ENCODE measurements at regions not wholly inside any gene's neighbourhood (a gene's known extent, or its start where the extent isn't known, plus 50 kb on each side); places are given as distances from the start of the nearest gene placed in this dataset.

- H3K4me1 ChIP-seq (ENCODE audit: control insufficient read depth, extremely low read depth, insufficient read depth, low read length) = peaks cover 19% of the 10 kb centered on the region
- H2AFZ ChIP-seq (ENCODE audit: low read depth, low read length) = no peak overlapping the region
- intact Hi-C loops (cut with micrococcal nuclease) (loop anchor here (1.0 to 10.0 kb wide), 3 partner anchors 77 to 148 kb away; no protein-coding TSS in a partner anchor), dilution Hi-C loops (cut with MboI; ENCODE audit: extremely low pct_ligation_motif_present, low sequenced_read_pairs) (no loop called here)
- TF ChIP-seq, protein P1, sequence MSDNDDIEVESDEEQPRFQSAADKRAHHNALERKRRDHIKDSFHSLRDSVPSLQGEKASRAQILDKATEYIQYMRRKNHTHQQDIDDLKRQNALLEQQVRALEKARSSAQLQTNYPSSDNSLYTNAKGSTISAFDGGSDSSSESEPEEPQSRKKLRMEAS (IDR thresholded peaks at IDR 0.05; ENCODE audit: insufficient read depth, insufficient read length) = no peak
- TF ChIP-seq POLR2A (IDR thresholded peaks at IDR 0.05; ENCODE audit: low read depth, low read length) = no peak
- no peak for TF ChIP-seq MYC (IDR thresholded peaks at IDR 0.05; ENCODE audit: low read depth, low read length)
- TF ChIP-seq GATA2 (IDR thresholded peaks at IDR 0.05; ENCODE audit: insufficient read depth, insufficient read length, low read depth, low read length) = no peak
- no peak for TF ChIP-seq JUN (IDR thresholded peaks at IDR 0.05; ENCODE audit: borderline replicate concordance, insufficient read depth, insufficient read length, low read depth)
- no peak for TF ChIP-seq POLR2AphosphoS5 (IDR thresholded peaks at IDR 0.05; ENCODE audit: insufficient read depth, low read depth, low read length)
- no peak for TF ChIP-seq EZH2 (IDR thresholded peaks at IDR 0.05; ENCODE audit: borderline replicate concordance, low read depth, low read length, severe bottlenecking)
- no peak for TF ChIP-seq CTCF (IDR thresholded peaks at IDR 0.05; ENCODE audit: extremely low read depth in 1 of 2, insufficient read depth in 1 of 2, low read depth in 1 of 2, low read length in 2 of 2)
- no peak for TF ChIP-seq FOS (IDR thresholded peaks at IDR 0.05; ENCODE audit: borderline replicate concordance, insufficient read depth, low read length)
- H3K27ac ChIP-seq (ENCODE audit: insufficient read depth, low read depth, low read length) = no peak overlapping the region
- H3K36me3 ChIP-seq (ENCODE audit: control insufficient read depth in 2 of 2, extremely low read depth in 1 of 2, insufficient read depth in 2 of 2, low read length in 2 of 2) = no peaks in the 10 kb centered on the region
- no peaks in the 10 kb centered on the region for H3K79me2 ChIP-seq (ENCODE audit: control insufficient read depth, insufficient read depth, low read length)
- POLR2A ChIA-PET = interaction anchor here (0.6 to 0.9 kb wide), 2 partner anchors 161 kb away, joined by 3 to 4 read pairs; no protein-coding TSS in a partner anchor
- DNase-seq (ENCODE audit: low read depth, low spot score) (no peak), FAIRE-seq (no peak)
- no TSS peak for BruUV-seq (replicated peaks)
- H3K9ac ChIP-seq (replicated peaks; ENCODE audit: extremely low read depth, insufficient read depth, low read length) = no peak overlapping the region
- no peak overlapping the region for H3K4me2 ChIP-seq (ENCODE audit: insufficient read depth, low read length)
- H3K4me3 ChIP-seq (replicated peaks in 1 of 3; ENCODE audit: insufficient read depth in 1 of 3, low read depth in 1 of 3, low read length in 3 of 3) = no peak overlapping the region
- CTCF ChIA-PET = interaction anchor here (1.0 to 1.7 kb wide), 4 partner anchors 13 to 197 kb away, joined by 3 to 6 read pairs (median 3); no protein-coding TSS in a partner anchor
- no peaks in the 10 kb centered on the region for H3K27me3 ChIP-seq (ENCODE audit: control insufficient read depth in 2 of 2, insufficient read depth in 2 of 2, low read length in 2 of 2)
- H3K9me1 ChIP-seq (replicated peaks; ENCODE audit: control insufficient read depth, extremely low read depth, insufficient read depth, low read length) = no peaks in the 10 kb centered on the region
- H4K20me1 ChIP-seq (replicated peaks; ENCODE audit: control insufficient read depth, extremely low read depth, insufficient read depth, low read length) = no peaks in the 10 kb centered on the region
- no peaks in the 10 kb centered on the region for H3K9me3 ChIP-seq (replicated peaks; ENCODE audit: control insufficient read depth, insufficient read depth, low read length)
Measured at GRCh38 chr9:129335464-129336129, 157.5 kb upstream of the IER5L start.

All from endothelial cell of umbilical vein (primary cell).